HG03097 (cell line): ENCODE measurements at regions not wholly inside any gene's neighbourhood (a gene's known extent, or its start where the extent isn't known, plus 50 kb on each side); places are given as distances from the start of the nearest gene placed in this dataset.

Experiments
- ATAC-seq: cut with Tn5 transposase; IDR thresholded peaks from one replicate; pipeline ENCODE4 v1.9.1; 2021; ENCODE audit not compliant: unreplicated experiment, low FRiP score

DNA sequence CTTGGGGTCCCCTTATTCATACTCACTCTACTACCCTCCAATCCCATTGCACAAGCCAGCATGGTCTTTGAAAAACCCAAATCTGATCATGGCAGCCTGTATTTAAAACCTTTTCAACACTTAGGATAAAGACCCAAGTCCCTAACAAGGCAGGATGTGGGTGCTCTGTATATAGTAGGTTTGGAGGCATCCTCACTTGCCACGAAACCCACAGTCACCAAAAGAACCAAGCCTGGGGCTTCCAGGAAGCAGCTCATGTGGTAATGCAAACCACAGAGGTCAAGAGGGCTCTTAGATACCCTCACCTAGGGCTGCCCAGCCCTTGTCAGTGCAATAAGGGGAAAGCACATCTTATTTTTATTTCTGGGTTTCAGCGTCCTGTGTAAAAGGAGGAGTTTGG lies 218.6 kb upstream of the ASIC2 start:
- no peak for ATAC-seq

DNA sequence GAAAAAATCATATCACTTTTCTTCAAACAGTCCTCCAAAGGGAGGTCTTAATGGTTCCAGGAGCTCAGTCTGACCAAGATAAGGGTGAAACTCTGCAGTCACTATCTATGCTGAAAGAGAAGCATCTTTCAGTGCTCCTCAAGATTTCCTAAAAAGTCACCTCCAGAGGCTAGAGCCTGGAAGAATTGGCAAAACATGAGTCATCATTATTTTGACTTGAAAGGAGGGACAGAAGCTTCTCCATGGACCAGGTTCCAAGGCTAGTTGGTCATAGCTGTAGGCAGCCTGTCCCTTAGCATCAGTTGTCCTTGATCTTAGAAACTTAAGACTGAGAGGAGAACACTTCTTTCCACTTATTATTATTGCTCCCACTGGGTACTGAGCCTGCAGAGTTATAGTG lies 219.0 kb upstream of the ASIC2 start:
- no peak for ATAC-seq

DNA sequence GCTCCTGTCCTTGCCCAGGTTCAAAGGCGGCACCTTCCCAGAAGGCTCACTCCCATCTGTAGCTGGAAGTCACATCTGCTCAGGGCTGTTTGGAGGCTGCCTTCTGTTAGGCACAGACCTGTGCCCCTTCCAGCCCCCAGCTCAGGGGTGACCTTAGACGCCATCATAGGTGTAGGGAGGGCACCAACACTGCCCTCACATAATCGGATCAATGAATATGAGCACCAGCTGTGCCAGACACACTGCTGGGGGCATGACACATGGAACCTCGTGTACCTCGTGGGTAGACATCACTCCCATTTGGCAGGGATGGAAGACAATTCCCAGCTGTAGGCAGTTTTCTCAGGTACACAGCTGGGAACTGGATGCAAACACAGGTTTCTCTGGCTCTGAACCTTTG lies 220.7 kb upstream of the ASIC2 start:
- no peak for ATAC-seq

DNA sequence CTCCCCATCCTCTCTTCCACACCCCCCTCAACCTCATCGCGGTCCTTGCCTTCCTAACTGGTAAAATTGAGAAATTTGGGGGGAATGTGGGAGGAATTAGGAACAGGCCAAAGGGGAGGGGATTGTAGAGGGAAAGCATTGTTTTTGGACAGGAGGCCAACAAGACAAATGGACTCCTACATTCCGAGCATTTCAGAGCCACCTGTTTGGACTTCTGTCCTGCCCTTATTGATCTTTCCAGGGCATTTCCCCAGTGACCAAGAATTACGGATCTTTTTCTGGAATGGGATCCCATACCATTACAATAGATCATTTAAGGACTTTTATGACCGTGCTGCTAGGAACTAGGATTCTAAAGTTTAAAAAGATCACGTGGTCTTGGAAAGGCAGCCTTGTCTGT lies 221.3 kb upstream of the ASIC2 start:
- no peak for ATAC-seq

DNA sequence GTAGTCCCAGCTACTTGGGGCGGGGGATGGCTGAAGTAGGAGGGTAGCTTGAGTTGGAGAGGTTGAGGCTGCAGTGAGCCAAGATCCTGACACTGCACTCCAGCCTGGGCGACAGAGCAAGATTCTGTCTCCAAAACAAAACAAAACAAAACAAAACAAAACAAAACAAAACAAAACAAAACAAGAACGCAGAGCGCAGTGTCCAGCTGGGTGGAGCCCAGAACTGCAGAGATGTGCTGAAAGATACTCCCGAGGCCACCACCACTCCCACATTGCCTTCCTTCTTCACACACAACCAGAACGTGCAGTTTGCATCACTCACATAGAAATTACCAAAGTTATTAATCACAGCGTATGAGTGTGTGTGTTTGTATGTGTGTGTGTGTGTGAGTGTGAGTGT lies 222.9 kb upstream of the ASIC2 start:
- no peak for ATAC-seq

DNA sequence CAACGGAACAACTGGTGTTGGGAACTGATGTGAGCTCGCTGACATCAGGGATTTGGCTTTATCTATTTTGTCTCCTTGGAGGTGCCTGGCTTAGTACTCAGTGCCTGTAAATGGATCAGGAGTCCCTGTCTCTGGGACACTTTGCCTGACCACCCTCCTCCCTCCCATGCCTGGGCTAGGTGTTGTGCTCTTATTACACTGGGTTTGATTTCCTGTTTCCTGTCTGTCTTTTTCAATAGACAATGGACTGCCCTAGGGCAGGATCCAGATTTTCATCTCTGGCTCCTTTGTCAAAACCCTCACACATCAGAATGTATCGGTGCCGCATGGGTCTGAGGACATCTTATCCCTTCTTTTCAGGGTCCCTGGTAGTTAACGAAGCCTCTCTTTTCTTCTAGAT lies 223.6 kb upstream of the ASIC2 start:
- ATAC-seq, result no peak

DNA sequence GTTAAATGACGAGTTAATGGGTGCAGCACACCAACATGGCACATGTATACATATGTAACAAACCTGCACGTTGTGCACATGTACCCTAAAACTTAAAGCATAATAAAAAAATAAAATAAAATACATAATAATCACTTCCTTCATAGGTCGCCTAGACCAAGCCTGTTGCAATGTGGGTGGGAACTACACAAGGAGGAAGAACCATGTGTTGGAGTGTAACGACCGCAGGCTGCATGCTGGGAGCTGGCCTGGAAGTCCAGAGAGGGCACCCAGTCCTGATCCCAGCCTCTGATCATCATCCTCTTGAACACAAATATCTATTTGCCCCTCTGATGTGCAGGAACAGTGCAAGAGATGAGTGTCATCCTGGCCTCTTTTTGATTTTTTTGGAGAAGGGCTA lies 224.7 kb upstream of the ASIC2 start:
- no peak for ATAC-seq

DNA sequence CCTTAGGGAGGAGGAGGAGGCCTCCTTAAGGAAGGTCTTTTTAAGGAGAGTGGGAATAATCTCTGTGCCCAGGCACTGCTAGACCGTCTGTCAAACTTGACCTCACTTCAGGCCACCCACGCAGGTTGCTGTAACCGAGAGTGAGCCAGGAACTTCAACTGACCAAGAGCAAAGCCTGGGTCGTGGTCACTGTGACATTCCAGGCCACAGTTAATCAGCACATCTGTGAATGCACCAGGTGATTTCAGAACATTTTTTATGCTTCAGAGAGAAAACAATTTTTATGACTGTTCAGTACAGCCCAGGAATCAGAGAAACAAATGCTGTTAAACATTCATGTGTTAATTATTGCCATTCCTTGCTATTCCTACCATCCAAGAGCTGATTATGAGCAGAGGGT lies 226.6 kb upstream of the ASIC2 start:
- ATAC-seq, result no peak

DNA sequence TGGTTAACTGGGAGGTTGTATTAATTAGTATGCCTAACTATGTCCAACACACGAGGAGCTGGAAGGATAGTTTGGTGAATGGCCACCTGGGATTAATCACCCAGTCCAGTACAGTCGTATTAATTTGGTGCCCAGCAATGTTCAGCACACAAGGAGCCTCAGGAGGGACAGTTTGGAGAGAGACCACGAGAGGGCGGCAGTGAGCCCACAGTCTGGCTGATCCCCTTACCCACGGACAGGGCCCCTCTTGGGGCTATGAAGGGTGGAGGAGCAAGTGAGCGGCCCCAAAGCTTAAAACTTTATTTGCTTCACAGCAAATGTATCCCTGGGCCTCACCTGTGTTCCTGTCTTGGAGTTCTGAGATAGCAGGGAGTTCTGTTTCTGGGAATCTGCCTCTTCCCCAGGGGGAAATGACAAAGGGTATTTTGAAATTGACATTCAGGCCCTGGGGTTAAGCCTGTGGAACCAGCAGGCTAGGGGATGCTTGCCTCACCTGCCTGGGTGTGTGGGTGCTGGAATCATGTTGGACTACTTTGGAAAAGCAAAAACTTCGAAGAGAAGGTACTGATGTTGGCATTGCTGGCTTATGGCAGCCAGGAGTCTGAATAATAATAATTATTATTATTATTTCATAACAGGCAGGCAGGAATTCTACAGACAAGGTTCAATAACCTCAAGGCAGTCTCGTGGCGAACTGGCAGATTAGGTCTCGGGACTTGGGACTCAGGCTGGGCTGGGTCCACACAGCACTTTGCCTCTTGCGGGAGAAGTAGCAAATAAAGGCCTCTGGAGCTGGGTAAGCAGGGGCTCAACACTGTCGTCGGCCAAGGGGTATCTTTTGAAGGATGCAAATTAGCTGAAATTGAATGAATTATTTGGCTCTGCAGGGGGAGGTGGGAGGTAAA lies 227.6 kb upstream of the ASIC2 start:
- no peak for ATAC-seq

DNA sequence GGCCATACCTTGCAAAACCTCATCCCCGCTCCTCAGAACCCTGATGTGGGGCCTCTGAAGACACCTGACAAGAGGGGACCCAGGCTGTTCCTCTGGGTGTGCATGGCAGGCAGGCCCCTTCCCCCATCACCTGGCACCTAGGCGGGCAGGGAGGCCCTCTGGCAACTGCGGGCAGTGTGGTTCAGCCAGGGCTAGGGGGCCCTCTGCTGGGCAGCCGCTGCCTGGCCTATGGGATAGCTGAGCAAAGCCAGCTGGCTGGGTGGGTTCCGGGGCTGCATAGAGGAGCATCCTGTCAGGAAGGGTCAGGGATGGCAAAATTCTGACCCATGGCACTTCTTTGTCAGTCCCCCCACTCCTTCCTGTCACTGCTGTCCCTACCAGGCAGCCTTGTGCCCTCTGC lies 228.7 kb upstream of the ASIC2 start:
- no peak for ATAC-seq

DNA sequence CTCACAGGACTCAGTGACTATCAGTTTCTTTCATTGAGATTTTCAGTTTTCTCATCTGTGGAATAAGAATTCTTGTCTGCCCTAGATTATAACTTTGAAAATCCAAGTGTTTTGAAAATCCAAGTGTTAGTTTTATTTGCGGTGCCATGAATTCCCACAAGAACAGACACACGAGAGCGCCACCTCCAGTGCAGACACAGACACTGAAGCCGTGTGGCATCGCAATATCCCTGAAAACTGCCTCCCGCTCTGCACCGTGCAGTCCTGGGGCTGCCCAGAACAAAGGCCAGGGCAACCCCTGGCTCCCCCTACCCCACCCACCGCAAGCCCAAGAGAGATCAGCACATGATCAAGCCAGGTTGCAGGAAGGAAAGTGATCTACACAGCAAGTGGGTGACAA lies 229.5 kb upstream of the ASIC2 start:
- ATAC-seq, result no peak

DNA sequence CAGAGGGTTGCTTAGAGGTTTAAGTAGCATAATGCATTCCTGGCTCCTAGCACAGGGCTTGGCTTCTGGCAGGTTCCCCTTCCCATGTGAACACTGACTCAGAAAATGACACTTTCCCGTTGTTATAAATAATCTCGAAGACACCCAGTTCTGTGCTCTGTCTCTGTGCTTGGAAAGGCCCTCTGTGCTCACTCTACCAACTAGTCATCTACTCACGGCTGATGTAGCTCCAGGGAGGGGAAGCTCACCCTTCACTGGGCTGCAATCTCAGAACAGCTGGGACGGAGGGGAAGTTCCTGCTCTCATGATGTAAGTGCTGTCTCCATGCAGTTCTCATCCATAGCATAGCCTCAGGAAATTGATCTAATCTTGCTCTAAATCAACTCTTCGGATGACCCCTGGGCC lies 230.5 kb upstream of the ASIC2 start:
- ATAC-seq, result no peak

DNA sequence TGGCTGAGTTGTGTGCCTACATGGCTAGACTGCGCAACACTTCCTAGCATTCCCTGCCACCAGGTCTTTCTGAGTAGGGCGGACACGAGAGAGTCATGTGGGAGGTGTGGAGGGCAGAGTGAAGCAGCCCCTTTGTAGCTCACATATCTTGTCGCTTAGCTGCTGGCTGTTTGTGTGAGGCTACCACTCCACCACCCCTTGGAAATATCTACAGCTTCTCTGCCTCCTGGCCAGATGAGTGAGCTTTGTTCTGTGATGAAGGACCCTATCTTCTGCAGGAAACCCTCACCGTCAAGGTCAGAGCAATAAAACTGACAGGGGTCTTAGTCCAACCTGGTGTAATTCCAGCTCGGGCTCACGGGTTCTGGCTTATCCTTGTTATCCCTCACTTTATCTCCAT lies 232.1 kb upstream of the ASIC2 start:
- no peak for ATAC-seq

DNA sequence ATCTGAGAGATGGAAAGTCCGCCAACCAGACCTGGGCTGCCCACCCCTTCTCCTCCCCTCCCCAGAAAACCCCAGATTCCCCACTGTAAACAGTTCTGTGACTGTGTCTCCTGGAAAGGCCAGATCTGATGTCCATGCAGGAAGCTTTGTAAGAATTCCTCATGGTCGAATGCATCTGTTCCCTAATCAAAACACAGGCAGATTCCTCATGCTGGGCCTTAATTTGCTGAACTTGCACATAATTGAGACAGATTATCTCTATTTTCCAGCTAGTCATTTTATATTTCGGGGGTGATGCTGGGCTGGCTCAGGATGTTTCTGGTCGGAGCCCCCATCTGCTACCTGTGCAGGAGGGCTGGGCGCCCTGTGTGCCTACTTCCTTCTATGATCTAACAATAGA lies 233.6 kb upstream of the ASIC2 start:
- no peak for ATAC-seq

DNA sequence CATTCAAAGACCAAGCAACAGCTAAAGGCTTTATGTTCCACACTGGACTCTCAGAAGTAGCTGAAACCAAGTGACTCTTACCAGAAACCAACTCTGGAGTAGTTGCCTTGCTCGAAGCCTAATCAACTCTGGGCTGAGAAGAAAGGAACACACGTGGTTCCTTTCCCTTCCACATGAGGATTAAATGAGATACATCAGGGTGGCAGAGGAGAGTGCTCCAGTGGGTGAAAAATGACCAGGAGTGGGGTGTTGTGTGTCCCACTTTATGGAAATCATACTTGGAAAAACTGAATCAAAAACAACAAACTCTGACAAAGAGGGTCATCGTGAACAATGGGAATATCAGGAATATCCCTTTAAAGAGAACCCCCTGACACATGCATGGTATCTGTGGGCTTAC lies 234.2 kb upstream of the ASIC2 start:
- no peak for ATAC-seq

DNA sequence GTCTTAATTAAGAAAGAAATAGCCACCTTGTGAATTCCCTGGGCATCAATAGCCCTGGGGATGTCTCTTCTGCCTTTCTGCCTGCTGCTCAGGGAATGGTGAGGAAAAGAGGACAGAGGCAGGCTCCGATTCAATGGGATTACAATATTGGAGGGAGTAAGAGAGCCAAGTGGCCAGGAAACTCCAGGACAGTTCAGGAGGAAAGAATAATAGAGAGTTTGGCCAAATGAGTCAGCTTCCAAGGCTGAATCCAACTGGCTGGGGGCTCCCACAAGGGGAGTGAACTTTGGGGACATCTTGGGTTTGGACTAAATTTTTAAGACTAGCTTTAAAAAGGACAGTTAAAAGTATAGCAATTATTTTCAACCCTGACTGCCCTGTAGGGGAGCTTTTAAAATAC lies 235.8 kb upstream of the ASIC2 start:
- no peak for ATAC-seq

DNA sequence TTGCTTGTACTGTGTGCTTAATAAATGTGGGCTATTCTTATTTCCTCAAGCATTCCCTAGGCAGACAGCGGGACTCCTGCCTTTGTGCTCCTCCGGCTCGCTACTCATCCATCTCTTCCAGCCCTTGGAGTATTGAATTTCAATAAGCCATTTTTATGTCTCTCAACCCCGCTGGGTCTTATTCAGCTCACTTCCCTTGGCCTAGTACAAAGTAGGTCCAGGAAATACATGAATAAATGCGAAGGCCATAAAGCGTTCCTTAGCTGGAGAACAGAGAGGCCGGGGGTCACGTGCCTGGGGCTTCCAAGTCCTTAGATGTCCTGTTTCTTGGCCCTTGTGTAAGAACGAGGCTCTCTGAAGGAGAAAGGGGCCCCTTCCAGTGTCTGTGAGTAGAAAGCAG lies 236.7 kb upstream of the ASIC2 start:
- no peak for ATAC-seq

DNA sequence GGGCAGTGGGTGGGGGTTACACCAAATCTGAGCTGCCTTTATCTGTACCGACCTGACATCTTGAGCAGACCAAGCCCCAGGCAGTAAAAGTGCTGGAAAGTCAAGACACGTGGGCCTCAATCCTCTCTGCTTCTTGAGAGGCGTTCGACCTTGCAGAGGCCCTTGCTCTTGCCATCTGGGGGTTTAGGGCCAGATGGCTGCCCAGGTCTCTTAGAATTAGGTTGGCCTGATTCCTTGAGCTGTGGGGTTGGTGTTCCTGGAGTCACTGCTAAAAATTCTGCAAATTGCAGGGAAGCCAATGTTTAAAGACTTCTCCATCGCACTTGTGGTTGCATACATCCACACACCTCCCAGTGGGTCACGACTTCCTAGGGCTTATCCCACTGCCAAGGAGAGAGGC lies 238.2 kb upstream of the ASIC2 start:
- no peak for ATAC-seq

DNA sequence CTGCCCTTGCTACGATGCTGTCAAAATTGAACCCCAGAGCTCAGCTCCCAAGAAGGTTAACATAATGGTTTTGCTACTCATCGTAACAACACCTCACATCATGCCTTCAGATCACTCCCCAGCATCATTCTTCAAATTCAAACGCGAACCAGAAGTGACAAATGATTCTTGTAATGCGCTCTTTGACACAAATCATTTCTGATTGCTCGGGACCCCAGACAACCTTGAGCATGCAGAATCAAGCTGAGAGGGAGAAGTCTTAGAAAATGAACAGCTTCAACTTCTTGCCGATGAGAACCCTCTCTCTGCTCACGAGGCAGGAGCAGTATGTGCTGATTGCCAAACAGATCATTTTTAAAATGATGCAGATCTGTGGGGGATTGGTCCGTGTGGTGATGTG lies 241.0 kb upstream of the ASIC2 start:
- ATAC-seq, result no peak

DNA sequence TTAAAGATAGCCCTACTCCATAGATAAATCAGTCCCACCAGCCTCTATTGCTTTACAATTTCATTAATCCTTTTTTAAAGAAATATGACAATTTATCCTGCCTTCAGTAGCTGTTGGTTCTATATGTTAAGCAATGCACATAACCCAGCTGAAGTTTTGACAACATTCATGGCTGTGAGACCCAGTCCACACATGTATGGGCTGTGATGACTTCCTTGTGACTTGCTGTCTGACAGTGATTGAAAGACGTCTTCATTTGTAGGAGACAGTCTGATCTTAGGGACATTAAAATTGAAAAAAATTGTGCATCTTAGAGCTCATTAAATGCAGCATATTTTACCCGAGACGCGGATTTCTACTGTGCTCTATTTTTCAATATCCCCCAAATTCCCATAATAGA lies 252.0 kb upstream of the ASIC2 start:
- no peak for ATAC-seq

DNA sequence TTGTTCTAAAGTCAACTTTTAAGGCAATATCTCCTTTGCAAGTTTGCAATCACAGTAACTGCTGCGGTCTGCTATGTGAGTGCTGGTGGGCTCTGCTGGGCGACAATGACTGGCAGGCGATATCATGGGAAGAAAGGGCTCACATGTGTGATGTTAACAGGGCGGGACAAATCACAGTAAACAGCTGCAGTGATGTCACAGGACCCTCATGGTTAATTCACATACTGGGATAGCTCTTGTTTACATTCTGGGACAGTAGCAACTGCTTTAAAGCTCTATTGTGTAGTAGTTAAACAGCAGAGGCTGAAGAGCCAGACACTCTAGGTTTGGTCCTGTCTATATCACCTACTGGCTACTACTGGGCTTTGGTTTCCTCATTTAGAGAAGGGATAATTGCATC lies 257.2 kb upstream of the ASIC2 start:
- ATAC-seq, result no peak

DNA sequence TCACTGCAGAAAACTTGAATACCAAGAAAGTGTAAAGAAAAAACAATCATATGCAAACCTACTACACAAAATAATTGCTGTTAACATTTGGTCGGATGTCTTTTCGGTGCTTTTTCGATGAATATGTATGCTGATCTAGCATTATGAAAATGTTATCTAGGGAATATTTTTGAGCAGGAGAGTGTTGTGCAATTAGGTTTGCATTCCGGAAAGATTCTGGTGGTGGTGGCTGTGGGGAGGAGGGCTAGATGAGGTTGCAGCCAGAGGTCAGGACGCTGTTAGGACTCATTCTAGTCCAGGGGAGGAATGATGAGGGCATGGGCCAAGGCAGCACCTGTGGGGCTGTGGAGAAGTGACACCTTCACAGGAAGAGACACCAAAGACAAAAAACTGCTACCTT lies 258.0 kb upstream of the ASIC2 start:
- ATAC-seq, result no peak

DNA sequence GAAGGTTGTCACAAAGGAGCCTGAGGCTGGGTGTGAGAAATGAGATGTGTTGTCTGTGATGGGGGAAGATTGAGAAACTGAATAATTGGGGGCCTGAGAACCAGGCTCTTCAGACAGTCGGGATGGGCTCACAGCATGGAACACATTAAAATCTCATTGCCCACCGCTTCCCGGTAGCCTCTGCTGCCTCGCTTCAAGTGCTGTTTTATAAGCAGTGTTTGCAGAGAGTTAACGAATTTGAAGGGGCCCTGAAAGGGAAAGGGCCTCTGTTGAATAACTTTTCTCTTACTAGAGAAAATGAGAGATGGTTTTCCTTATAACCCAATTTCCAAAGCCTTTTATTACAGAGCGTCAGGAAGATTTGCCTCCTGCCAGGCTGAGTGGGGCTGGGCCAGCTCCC lies 258.8 kb upstream of the ASIC2 start:
- ATAC-seq, result no peak
